Mesenchymal stem cell (in vitro differentiated cells and primary cell): ENCODE measurements at regions not wholly inside any gene's neighbourhood (a gene's known extent, or its start where the extent isn't known, plus 50 kb on each side); places are given as distances from the start of the nearest gene placed in this dataset.
A peak's percentile ranks its signal among the peaks of the same experiment; 100 is the strongest.

Experiments
- DNase-seq: peaks from one replicate; pipeline ENCODE4 v3.0.0-alpha.2; 2013
- H2AFZ ChIP-seq: one replicate; pipeline ENCODE4 v1.6.1; 2013; ENCODE audit warnings: low read depth, mild to moderate bottlenecking, control low read depth, inconsistent platforms, low read length, moderate library complexity
- H2AK5ac ChIP-seq: 2 replicates; pipeline ENCODE4 v1.6.1; 2013; ENCODE audit warnings: low read length, moderate library complexity, mild to moderate bottlenecking, inconsistent platforms; ENCODE audit not compliant: severe bottlenecking
- H2BK120ac ChIP-seq: one replicate; pipeline ENCODE4 v1.6.1; 2013; ENCODE audit warnings: low read depth, mild to moderate bottlenecking, inconsistent platforms, low read length, moderate library complexity
- H2BK12ac ChIP-seq, 2 experiments: one replicate each; pipeline ENCODE4 v1.6.1; 2013; ENCODE audit warnings: inconsistent platforms in 2 of 2, low read length in 2 of 2, mild to moderate bottlenecking in 2 of 2, moderate library complexity in 2 of 2, control low read depth in 1 of 2
- H2BK15ac ChIP-seq: one replicate; pipeline ENCODE4 v1.6.1; 2013; ENCODE audit warnings: mild to moderate bottlenecking, low read depth, inconsistent platforms; ENCODE audit not compliant: poor library complexity, severe bottlenecking
- H2BK5ac ChIP-seq: 2 replicates; pipeline ENCODE4 v1.6.1; 2013; ENCODE audit warnings: low read depth, mild to moderate bottlenecking, low read length, control low read depth, inconsistent platforms; ENCODE audit not compliant: poor library complexity, severe bottlenecking
- H3K14ac ChIP-seq, 2 experiments: one replicate each; pipeline ENCODE4 v1.6.1; 2013; ENCODE audit warnings: inconsistent platforms in 2 of 2, low read length in 2 of 2, control low read depth in 1 of 2, mild to moderate bottlenecking in 1 of 2, moderate library complexity in 1 of 2
- H3K18ac ChIP-seq, 2 experiments: one replicate each; pipeline ENCODE4 v1.6.1; 2013; ENCODE audit warnings: inconsistent platforms in 2 of 2, low read length in 2 of 2, control low read depth in 1 of 2, low read depth in 1 of 2, mild to moderate bottlenecking in 1 of 2
- H3K23ac ChIP-seq, 2 experiments: one replicate each; pipeline ENCODE4 v1.6.1; 2013; ENCODE audit warnings: inconsistent platforms in 2 of 2, low read length in 2 of 2, mild to moderate bottlenecking in 2 of 2, moderate library complexity in 2 of 2, control low read depth in 1 of 2
- H3K27ac ChIP-seq: 2 replicates; pipeline ENCODE4 v1.5.1; 2013; ENCODE audit warnings: mild to moderate bottlenecking, moderate library complexity, low read length, control low read depth, inconsistent platforms; ENCODE audit not compliant: poor library complexity, severe bottlenecking
- H3K27me3 ChIP-seq, 2 experiments: 2 replicates each; pipeline versions ENCODE4 v1.6.1 to v1.7.0; 2013; ENCODE audit warnings: low read length in 2 of 2, mild to moderate bottlenecking in 2 of 2, moderate library complexity in 2 of 2, control low read depth in 1 of 2, inconsistent platforms in 1 of 2; ENCODE audit not compliant: control insufficient read depth in 1 of 2, insufficient read depth in 1 of 2
- H3K36me3 ChIP-seq, 2 experiments: 2 replicates each; pipeline versions ENCODE4 v1.6.1 to v1.7.0; 2013; ENCODE audit warnings: low read length in 2 of 2, control low read depth in 1 of 2, inconsistent platforms in 1 of 2, low read depth in 1 of 2, mild to moderate bottlenecking in 1 of 2; ENCODE audit not compliant: insufficient read depth in 2 of 2, control insufficient read depth in 1 of 2
- H3K4ac ChIP-seq, 2 experiments: one replicate each; pipeline ENCODE4 v1.6.1; 2013; ENCODE audit warnings: inconsistent platforms in 2 of 2, low read length in 2 of 2, mild to moderate bottlenecking in 2 of 2, moderate library complexity in 2 of 2, control low read depth in 1 of 2, low read depth in 1 of 2
- H3K4me1 ChIP-seq: 2 replicates; pipeline ENCODE4 v1.6.1; 2013; ENCODE audit warnings: low read depth, low read length, control low read depth; ENCODE audit not compliant: control insufficient read depth, insufficient read depth
- H3K4me2 ChIP-seq: 2 replicates; pipeline ENCODE4 v1.6.1; 2013; ENCODE audit warnings: low read length, mild to moderate bottlenecking, inconsistent platforms; ENCODE audit not compliant: poor library complexity, severe bottlenecking
- H3K4me3 ChIP-seq, 2 experiments: 2 replicates each; pipeline versions ENCODE4 v1.5.1 to v1.7.0; 2013; ENCODE audit warnings: low read length in 2 of 2, mild to moderate bottlenecking in 2 of 2, control low read depth in 1 of 2, low read depth in 1 of 2; ENCODE audit not compliant: insufficient read depth in 1 of 2
- H3K79me1 ChIP-seq: replicated peaks from 2 replicates; pipeline ENCODE4 v1.6.1; 2013; ENCODE audit warnings: mild to moderate bottlenecking, control low read depth, low read length, inconsistent platforms; ENCODE audit not compliant: poor library complexity, severe bottlenecking
- H3K9ac ChIP-seq: 2 replicates; pipeline ENCODE4 v1.7.0; 2013; ENCODE audit warnings: mild to moderate bottlenecking, low read length, moderate library complexity
- H3K9me3 ChIP-seq: 2 replicates; pipeline ENCODE4 v1.7.0; 2013; ENCODE audit warnings: mild to moderate bottlenecking, low read length; ENCODE audit not compliant: control insufficient read depth
- H4K8ac ChIP-seq: one replicate; pipeline ENCODE4 v1.6.1; 2013; ENCODE audit warnings: inconsistent platforms, mild to moderate bottlenecking, low read length, moderate library complexity
- H4K91ac ChIP-seq: one replicate; pipeline ENCODE4 v1.6.1; 2013; ENCODE audit warnings: mild to moderate bottlenecking, low read length, inconsistent platforms
- WGBS: methylation state at CpG from one replicate; pipeline ENCODE4 v1.1.7; 2013; ENCODE audit warnings: mixed read lengths; 5-methylcytosine and 5-hydroxymethylcytosine counted together

DNA sequence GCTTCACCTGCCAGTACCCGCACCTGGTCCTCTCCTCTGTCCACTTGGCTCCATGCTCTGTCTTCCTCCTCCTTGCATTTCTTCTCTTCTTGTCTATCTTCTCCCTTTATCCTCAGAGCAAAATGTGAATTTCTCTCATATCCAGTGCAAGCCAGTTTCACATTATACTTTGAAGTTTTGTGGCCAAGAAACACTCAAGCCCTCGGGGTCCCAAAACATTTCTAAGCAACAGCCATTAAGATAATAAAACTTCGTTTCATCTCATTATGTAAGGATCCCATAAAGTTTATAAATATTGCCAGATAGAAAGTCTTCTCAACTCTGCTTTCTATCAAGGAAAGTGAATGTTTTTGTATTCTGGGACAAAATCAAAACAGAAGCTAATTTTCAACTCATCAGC, 178.8 kb downstream of the SNX18 start:
- no peaks in the 10 kb centered on the region for H3K4me1 ChIP-seq
- no peak overlapping the region for H2AFZ ChIP-seq
- no peak overlapping the region for H2AK5ac ChIP-seq
- H3K9me3 ChIP-seq, result no peaks in the 10 kb centered on the region
- no peak overlapping the region for H3K4ac ChIP-seq
- H3K9ac ChIP-seq, result no peak overlapping the region
- H2BK12ac ChIP-seq, result peak overlapping the region; percentile 10 to 77
- H3K4me2 ChIP-seq, result no peak overlapping the region
- no peak overlapping the region for H4K91ac ChIP-seq
- H2BK5ac ChIP-seq, result no peak overlapping the region
- H3K14ac ChIP-seq, result peak overlapping the region in 1 of 2 experiments; percentile 37
- no peaks in the 10 kb centered on the region for H3K36me3 ChIP-seq
- H3K23ac ChIP-seq, result no peak overlapping the region
- peak overlapping the region; percentile 19 for H4K8ac ChIP-seq
- no peak for DNase-seq
- 93% methylated on average over 2 of the region's 3 CpGs for WGBS
- H3K4me3 ChIP-seq, result no peak overlapping the region
- no peak overlapping the region for H2BK120ac ChIP-seq
- no peak overlapping the region for H2BK15ac ChIP-seq
- no peaks in the 10 kb centered on the region for H3K27me3 ChIP-seq
- peak overlapping the region; percentile 4 to 46 for H3K18ac ChIP-seq
- H3K79me1 ChIP-seq, result no peaks in the 10 kb centered on the region
- no peak overlapping the region for H3K27ac ChIP-seq

DNA sequence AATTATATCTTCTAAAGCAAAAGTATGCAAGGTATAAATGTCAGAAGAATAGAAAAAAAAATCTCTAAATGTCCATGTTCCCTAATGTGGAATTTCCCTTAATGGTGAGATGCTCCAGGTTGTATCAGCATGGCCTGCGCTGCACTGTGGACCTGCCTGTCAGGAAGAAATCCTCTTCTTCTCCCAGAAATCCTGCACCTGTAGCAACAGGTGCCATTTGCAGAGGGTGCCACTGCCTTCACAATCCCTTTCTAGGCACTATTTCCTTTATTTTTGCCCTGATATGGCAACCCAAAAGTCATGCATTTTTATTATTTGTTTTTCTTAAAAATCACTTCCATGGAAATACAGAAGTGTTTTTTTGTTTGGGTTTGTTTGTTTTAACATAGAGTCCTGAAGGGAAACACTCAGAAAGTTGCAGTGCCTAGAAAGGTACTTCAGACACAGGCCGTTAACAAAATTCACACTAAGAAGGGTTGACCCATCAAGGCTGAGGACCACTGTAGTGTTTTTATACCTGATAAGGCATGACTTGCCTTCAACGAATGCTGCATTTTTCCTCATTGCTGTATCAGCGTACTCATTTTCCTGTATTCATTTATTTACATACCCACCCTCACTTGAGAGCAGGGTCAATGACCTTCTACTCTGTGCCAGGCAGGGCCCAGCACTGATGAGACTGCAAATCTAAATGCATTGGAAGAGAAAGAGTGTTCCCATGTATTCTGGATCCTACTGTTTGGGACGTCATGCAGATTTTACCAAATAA, 177.8 kb downstream of the SNX18 start:
- Histone ChIP-seq H3K36me3 (no peaks in the 10 kb centered on the region), H3K4me1 (no peaks in the 10 kb centered on the region), H3K23ac (no peak overlapping the region), H2BK12ac (no peak overlapping the region), H3K18ac (no peak overlapping the region), H3K9me3 (no peaks in the 10 kb centered on the region), H3K4me2 (no peak overlapping the region), H3K4ac (peak overlapping the region in 1 of 2 experiments; percentile 24), H2BK120ac (no peak overlapping the region), H3K27ac (no peak overlapping the region), H3K9ac (no peak overlapping the region), H4K91ac (no peak overlapping the region), H2AK5ac (no peak overlapping the region), H4K8ac (no peak overlapping the region), H2BK15ac (no peak overlapping the region), H3K79me1 (no peaks in the 10 kb centered on the region), H3K14ac (no peak overlapping the region), H3K4me3 (no peak overlapping the region), H2AFZ (no peak overlapping the region), H3K27me3 (no peaks in the 10 kb centered on the region), H2BK5ac (no peak overlapping the region)
- WGBS, result 79% methylated on average over 5 of the region's 5 CpGs
- no peak for DNase-seq

- H3K4me1 ChIP-seq, result no peaks in the 10 kb centered on the region
- H3K36me3 ChIP-seq, result no peaks in the 10 kb centered on the region
- no peak overlapping the region for H2AK5ac ChIP-seq
- peak overlapping the region; percentile 44 for H4K91ac ChIP-seq
- no peak overlapping the region for H4K8ac ChIP-seq
- peak overlapping the region in 1 of 2 experiments; percentile 37 for H2BK12ac ChIP-seq
- no peak overlapping the region for H3K18ac ChIP-seq
- H3K4me2 ChIP-seq, result no peak overlapping the region
- H3K27ac ChIP-seq, result no peak overlapping the region
- no peak overlapping the region for H2AFZ ChIP-seq
- 94% methylated on average over 7 of the region's 7 CpGs for WGBS
- H3K27me3 ChIP-seq, result no peaks in the 10 kb centered on the region
- peak overlapping the region in 1 of 2 experiments; percentile 50 for H3K23ac ChIP-seq
- no peak overlapping the region for H2BK120ac ChIP-seq
- DNase-seq, result no peak
- H3K79me1 ChIP-seq, result no peaks in the 10 kb centered on the region
- H3K14ac ChIP-seq, result peak overlapping the region in 1 of 2 experiments; percentile 55
- no peaks in the 10 kb centered on the region for H3K9me3 ChIP-seq
- no peak overlapping the region for H3K4me3 ChIP-seq
- H3K9ac ChIP-seq, result no peak overlapping the region
- H2BK5ac ChIP-seq, result no peak overlapping the region
- no peak overlapping the region for H2BK15ac ChIP-seq
- peak overlapping the region in 1 of 2 experiments; percentile 59 for H3K4ac ChIP-seq
Measured at GRCh38 chr5:54693936-54694657, 176.5 kb downstream of the SNX18 start.

GRCh38 chr5:54692631-54693030, 175.1 kb downstream of the SNX18 start:
- Histone ChIP-seq H4K8ac (no peak overlapping the region), H3K18ac (no peak overlapping the region), H3K36me3 (no peaks in the 10 kb centered on the region), H3K9ac (no peak overlapping the region), H2AK5ac (no peak overlapping the region), H2BK120ac (no peak overlapping the region), H2BK12ac (no peak overlapping the region), H3K27me3 (no peaks in the 10 kb centered on the region), H3K23ac (no peak overlapping the region), H3K27ac (no peak overlapping the region), H2BK15ac (no peak overlapping the region), H3K4ac (no peak overlapping the region), H2BK5ac (no peak overlapping the region), H3K4me3 (no peak overlapping the region), H3K79me1 (no peaks in the 10 kb centered on the region), H2AFZ (no peak overlapping the region), H3K4me1 (no peaks in the 10 kb centered on the region), H3K14ac (no peak overlapping the region), H3K4me2 (no peak overlapping the region), H4K91ac (no peak overlapping the region), H3K9me3 (no peaks in the 10 kb centered on the region)
- 100% methylated on average over 1 of the region's 4 CpGs for WGBS
- no peak for DNase-seq
